HG03045 (cell line): ENCODE measurements at regions not wholly inside any gene's neighbourhood (a gene's known extent, or its start where the extent isn't known, plus 50 kb on each side); places are given as distances from the start of the nearest gene placed in this dataset.
"Not testable (repeated sequence)": the region's sequence is repeated elsewhere in the genome, so short reads cannot be mapped to it uniquely, and the experiment has no call there.

Source experiments
- ATAC-seq: cut with Tn5 transposase; IDR thresholded peaks from one replicate; pipeline ENCODE4 v1.9.1; 2021; ENCODE audit warnings: mild to moderate bottlenecking, moderate library complexity; ENCODE audit not compliant: unreplicated experiment

DNA sequence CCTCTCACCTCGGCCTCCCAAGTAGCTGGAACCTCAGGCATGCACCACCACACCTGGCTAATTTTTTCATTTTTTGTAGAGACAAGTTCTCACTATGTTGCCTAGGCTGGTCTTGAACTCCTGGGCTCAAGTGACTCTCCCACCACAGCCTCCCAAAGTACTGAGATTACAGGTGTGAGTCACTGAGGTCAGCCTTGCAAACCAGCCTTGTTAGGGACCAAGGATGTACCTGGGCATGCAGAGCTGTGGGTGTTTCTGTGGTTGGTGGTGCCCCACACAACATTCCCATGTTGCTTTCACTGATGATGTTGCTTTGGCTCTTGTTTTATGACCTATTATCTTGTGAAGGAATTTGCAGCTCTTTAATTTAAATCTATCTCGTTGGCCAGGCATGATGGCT lies 54.8 kb downstream of the OTUD1 start:
- ATAC-seq, result no peak

DNA sequence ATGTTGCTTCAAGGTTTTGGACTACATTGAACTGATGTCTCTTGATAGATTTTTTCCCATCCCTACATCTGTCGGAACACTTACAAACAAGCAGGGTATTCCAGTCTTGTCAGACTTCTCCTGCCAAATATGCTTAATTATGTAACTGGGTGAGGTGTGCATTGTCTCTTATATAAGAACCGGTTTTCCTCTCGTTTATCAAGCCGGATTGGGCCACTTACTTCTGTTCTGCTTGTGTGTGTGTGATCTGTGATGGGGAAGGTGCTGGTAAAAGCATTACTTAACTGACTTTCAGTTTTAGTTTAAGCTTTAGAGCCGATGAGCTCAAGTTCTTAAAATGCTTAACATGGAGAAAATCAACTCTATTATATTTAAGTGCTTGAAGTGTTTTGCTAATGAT lies 57.9 kb downstream of the OTUD1 start:
- ATAC-seq, result no peak

DNA sequence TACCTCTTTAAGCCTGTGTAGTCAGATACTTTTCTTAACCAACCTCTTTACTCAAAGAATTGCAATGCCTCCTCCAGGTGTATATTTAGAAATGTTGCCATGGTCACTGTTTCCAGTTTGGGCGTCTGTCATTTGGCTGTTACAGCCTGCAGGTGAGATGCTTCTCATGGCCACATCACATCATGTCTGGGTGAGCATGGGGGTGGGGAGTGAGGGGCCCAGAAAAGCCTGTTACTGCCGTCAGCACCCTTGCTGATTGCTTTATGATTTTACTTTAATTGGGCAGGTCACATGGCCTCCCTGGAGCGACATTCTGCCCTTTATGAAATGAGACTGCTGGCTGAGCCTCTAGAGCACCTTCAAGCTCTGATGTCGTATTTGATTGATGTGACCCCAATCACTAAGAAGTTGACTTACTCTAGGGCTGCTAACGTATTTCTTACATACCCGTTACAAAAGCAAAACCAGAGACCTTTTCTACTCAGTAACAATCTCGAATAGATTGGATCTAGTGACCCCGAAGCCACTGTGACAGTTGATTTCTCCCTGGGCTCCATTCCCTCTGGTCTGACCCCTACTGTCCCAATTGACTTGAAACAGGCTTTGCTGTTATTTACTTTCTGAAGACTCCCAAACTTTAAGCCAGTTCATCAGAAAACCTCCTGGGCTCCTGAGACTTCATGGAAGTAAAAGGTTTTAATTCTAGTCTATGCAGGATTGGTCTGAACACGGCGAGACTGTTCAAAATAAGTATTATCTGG lies 60.7 kb downstream of the OTUD1 start:
- no peak for ATAC-seq

DNA sequence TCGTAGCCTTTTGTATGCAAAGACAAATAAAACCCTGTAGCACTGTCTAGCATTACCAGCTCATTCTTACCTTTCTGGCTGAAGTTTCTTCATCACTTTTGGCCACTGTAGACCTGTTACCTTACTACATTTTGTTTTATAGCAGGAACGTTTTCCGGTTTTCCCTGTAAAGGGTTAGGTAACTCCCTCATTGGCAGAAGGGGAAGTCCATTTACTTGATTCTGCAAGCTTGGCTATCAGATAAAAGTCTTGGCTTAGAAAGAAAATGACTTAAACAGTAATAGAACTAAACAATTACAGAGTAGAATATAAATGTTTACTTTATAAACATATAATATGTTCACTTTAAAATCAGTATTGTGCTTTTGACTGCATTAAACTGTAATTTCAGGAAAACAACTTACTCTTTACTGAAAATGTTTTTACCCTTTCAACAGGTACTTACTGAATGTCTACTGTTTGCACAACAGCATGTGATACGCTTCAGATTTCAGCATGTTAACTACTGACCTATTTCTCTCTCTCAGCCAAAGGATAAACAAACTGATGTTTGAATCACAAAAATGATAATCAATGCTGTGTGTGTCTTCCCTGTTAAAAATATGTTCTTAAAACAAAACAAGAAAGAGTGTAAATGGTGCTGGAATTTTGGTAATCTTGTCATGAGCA lies 67.1 kb downstream of the OTUD1 start:
- no peak for ATAC-seq

DNA sequence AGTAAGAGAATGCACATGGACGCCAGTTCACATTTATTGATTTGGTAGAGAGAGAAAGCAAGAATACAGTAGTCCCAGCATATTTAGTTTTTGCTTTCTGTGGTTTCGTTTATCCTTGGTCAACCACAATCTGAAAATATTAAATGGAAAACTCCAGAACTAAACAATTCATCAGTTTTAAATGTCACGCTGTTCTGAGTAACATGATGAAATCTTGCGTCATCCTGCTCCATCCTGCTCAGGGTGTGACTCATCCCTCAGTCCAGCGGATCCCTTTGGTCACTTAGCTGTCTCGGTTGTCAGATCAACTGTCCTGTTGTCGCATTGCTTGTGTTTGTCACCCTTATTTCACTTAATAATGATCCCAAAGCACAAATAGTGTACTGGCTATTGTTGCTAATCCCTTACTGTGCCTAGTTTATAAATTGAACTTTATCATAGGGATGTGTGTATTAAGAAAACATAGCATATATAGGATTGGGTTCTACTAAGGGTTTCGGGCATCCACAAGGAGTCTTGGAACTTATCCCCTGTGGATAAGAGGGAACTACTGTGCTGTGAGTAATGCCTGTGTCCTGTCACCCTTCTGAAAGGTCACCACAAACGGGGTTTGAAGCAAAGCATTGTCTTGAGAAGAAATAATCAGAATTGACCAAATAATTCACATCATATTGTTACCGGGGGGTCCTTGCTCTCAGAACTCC lies 73.6 kb downstream of the OTUD1 start:
- ATAC-seq, result no peak

DNA sequence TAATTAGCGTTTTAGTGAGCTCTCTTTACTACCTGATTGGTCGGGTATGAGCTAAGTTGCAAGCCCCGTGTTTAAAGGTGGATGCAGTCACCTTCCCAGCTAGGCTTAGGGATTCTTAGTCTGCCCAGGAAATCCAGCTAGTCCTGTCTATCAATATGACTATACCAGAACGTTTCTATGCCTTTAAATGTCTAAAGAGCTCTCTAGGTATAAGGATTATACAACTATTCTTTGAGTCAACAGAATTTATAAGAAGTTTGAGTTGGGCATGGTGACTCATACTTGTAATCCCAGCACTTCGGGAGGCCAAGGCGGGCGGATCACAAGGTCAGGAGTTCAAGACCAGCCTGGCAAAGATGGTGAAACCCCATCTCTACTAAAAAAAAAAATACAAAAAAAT lies 74.7 kb downstream of the OTUD1 start:
- ATAC-seq, result not testable (repeated sequence)

DNA sequence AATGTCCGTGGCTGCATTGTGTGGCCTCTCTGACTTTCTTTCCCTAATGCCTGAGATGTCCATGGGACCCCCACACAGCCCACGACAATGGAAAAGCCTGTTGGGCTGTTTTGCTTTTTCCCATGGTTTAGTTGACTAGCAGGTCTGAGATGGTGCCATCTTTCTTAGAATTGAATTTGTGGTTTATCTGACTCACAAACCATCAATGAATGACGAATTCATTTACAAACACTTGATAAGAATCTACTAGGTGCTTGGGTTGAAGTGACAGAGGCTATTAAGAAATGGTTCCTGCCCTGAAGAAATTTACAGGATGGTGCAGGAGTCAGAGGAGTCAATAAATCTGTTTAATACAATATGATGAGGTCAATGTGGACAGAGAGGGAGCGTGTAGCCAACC lies 75.4 kb downstream of the OTUD1 start:
- no peak for ATAC-seq

DNA sequence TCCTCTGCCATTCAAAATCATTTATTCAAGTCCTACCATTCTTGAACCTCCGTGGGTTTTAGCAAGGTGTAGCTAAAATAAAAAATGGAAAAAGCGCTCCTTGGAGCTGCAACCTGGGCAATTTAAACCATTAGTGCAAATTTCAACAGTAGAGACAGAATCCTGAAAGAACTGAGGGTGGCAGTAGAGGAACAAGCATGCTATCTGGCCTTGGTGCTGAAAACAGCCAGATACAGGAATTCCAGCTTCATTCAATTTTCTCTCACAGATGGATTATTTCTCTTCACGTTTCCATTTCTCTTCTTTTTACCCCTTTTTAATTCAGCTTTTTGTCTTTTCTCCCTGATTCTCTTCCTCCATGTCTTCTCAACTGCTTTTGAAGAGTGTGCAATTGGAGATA lies 77.7 kb downstream of the OTUD1 start:
- ATAC-seq, result no peak

DNA sequence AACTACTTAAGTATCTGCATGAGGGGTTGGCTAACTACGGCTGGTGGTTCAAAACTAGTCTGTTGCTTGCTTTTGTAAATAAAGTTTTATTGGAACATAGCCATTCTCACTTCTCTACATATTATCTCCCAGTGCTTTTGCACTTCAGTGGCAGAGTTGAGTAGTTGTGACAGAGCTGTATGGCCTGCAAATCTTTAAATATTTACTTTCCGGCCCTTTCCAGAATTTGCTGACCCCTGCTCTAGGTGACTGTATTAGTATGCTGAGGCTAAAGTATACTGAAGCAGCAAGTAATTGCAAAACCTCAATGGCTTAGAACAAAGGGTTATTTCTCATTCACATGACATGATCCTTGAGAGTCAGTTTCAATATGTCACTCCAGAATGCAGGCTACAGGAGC lies 78.3 kb downstream of the OTUD1 start:
- no peak for ATAC-seq

DNA sequence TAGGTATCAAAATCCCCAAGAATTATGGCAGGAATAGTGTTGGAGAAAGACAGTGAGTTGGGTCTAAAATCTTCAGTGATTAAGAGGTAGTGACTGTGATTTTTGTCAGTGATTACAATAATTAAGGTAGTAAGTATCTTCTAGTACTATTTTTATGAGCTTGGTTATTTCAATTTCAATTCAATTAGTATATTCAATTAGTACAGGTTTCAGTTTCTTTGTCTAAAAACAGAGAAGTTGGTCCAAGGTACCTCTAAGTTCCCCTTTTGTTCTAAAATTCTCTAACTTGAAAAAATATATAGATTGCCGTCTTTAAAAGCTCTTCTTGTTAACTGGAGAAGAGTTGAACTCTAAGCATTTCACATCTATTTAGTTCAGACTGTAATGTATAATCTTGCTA lies 82.9 kb downstream of the OTUD1 start:
- no peak for ATAC-seq

DNA sequence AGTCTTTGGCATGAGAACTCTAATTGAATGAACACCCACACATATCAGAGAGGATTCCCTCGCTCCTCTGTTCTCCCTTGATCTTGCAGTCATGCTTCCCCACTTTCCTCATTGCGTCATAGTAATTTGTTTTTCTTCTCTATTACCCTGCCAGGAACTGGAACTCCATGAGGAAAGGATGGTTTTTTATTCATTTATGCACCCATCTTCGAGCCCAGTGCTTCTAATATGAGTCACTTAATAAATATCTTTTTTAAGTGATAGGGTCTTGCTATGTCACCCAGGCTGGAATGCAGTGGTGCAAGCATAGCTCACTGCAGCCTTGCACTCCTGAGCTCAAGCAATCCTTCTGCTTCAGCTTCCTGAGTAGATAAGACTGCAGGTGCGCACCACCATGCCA lies 83.5 kb downstream of the OTUD1 start:
- ATAC-seq, result no peak

DNA sequence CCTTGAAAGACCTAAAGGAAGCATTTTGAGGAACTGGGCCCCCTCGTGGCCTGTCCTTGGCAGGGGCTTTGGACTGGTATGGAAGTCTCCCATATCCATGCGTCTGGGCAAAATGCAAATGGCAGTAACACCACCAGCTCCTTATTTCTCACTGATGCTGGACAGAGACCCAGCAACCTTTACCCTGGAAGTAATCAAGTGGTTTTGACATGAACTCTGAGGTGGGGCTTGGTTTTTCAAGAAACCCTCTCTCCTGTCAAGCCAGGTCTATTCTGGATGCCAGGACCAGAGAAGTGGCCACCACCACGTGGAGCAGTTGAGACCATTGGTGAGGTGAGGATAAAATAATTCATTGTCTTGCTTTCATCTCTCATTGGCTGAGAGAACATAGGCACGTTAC lies 84.4 kb downstream of the OTUD1 start:
- no peak for ATAC-seq

DNA sequence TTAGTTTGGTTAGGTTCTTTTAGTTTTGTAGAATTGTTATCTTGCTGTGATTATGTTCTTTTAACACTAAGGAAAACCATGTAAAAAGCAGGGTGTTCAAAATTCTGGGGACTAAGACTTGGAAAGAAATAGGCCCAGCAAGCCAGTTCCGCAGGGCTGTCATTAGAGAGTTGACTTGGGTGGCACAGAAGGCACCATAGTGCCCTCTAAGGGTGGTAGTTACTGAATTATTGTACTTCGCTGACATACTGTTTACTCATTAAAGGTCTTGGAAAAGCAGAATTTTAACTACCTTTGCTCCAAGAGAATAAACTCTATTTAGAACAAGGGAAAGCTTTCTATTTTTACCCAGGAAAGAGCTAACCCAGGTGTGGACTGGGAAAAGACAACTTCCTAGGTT lies 86.5 kb downstream of the OTUD1 start:
- no peak for ATAC-seq

DNA sequence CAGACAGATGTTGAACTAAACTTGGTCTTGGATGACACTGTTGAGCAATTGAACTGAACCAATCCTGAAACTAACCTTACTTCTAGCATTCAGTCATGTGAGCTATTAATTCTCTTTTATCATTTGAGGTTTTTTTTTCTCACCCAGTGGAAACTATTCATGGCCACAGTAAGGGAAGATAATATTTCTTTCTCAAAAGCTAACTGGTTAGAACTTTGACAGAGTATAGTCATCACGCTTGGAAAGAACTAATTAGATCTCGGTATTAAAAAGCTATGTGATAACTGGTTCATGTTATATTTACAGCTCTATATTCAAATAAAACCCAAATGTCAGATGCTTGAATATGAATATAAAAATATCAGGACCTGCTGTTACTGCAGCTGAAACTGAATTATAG lies 89.5 kb downstream of the OTUD1 start:
- ATAC-seq, result no peak

DNA sequence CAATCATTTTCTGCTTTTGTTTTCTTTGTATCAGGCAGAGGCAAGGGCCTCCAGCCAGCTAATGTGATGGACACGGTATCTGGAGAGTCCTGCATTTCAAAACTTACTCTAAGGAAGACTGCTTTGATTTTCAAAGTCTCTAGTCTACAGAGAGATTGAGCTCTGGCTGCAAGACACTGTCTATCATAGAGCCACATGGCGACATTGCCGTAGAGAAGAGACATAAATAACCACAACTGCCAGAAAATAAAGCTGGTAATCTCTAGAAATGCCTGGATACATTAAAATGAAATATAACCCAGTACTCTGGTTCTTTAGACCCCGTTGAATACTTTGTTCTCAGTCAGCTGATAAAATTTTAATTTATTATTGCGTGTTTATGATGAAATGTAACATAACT lies 90.8 kb downstream of the OTUD1 start:
- no peak for ATAC-seq

DNA sequence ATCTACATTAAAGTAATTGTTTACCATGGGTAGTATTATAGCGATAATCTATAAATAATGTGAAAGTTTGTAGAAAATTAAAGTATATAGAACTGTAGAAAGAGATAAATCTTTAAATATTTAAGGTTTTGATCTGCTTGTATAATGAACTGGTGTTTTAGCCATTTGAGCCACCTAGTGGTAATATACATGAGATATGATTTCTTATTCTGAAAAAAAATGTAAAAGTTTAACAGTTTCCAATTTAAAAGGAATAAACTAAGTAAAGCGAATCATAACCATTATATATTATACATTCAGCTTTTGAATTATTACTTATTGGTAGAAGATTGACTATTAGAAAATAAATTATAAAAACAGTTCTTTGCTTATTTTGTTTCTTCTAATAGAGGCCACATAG lies 91.2 kb downstream of the OTUD1 start:
- no peak for ATAC-seq

DNA sequence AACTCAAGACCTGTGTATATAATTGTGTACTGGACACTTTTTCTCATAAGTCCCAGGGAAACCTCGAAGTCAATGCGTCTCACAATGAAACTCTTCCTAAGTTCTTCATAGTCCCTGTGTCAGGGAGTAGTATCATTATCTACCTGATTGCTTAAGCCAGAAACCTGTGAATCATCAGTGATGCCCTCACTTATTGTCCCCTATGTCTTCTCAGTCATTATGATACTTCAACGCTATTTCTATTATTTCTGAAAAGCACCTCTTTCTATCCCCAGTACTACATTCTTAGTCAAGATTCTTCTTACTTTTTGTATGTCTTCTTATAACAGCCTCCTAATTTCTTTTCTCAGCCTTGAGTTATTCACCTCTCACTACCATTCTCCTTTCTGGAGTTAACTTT lies 94.3 kb downstream of the OTUD1 start:
- ATAC-seq, result no peak

DNA sequence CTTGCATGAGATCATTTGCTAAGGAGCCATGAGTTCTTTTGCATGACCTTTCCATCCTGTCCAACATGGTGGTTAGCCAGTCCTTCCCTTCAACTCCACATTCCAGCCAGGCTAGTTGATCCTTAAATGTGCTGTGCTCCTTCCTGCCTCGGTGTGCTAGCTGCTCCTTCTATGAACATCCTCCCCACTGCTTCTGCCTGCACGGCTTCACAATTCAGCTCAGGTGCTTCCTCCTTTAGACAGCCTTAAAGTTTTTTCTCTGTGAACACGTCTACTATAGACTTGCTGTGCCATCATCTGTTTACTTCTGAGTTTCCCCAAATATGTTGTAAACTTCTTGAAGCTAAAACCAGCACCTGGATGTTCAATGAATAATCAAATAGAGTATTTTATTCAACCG lies 95.5 kb downstream of the OTUD1 start:
- no peak for ATAC-seq

DNA sequence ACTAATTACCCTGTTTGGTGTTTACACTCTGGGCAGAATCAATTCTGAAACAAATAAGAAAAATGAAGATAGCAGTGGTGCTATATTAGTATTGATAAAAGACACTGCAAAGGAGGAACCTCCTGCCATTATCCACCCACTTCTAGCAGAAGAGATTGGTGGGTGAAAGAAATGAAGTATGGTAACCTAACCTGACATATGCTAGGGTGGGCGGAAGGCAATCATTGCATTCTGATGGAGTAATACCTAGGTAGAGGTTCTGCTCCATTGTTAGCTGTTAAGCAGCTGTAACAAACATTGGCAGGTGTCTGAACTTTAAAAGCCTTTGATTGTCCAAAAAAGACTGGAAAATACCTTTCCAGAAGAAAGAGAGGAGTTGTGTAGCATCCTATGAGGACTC lies 95.9 kb downstream of the OTUD1 start:
- no peak for ATAC-seq

DNA sequence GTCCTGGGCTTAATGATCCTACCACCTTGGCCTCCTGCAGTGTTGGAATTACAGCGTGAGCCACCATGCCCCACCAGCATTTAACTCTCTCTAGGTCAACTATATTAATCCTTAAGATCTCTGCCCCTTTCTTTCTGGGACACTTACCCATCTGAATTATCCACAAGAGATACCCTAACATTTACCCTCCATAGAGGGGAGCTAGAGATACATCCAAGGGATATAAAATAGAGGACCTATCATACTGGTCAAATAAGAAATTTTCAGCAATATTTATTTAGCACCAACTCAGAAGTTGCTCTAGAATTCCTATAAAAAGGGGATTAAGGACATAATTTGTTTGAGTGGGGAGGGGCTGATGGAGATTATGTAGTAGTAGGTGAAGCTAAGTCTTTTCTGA lies 96.5 kb downstream of the OTUD1 start:
- no peak for ATAC-seq

DNA sequence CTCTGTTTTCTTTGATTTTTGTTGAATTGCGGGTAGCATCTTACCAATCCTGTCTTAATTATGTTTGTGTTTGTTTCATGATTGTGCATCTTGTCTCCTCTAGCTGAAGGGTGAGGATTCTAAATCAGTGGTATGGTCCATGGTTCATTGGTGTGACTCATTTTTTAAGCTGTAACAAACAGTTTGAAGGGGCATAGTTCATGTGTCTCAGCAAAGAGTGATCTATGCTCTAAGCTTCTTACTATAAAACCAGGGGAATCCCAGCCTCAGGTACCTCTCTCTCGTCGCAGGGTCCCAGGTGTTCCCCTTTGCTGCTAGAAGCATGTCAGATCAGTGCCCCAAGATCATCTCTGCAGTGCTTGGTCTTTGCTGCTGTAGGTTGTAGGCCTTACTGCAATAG lies 100.1 kb downstream of the OTUD1 start:
- no peak for ATAC-seq

DNA sequence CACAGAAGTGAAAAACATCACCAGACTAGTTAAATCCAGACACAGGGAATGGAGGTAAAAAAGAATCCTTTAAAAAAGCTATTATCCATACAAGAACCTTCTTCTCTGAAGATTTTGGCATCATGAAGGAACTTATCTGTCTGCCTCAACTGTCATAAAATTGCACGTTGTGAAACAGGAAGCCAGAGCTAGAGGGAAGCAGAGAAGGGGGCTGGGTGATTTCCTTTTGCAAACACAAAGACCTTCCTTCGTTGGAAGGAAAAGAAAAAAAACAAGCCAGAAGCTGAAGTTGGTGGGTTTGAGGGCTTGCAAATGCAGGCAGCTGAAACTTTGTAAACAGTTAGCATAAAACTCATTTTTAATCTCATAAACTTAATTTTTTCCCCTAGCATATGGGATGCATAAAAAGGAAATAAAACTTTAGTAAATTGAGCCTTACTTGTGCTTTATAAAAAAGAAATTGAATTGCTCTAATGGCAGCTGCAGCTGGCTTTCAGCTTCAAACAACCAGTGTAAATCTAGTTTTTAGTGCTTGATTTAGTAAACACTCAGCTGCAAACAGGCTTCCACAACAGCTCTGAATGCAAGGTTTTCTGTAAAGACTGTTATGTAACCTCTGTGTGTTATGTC lies 101.6 kb downstream of the OTUD1 start:
- no peak for ATAC-seq
